Activated B cell treated with CpG ODN at 0.5 μM for 24 hours (primary cell): ENCODE measurements at regions not wholly inside any gene's neighbourhood (a gene's known extent, or its start where the extent isn't known, plus 50 kb on each side); places are given as distances from the start of the nearest gene placed in this dataset.
"Not testable (repeated sequence)": the region's sequence is repeated elsewhere in the genome, so short reads cannot be mapped to it uniquely, and the experiment has no call there.

Experiments
- ATAC-seq: fragments of 200-7000 bp; cut with Tn5 transposase; one replicate; pipeline ENCODE4 v1.10.0; 2021; ENCODE audit warnings: low read depth, mild to moderate bottlenecking, moderate library complexity
- CTCF ChIA-PET: fragments of 350-600 bp; sonication (Branson Sonifier 250); formaldehyde crosslinking; loops from one replicate; lab custom pipeline; 2021; ENCODE audit warnings: antibody characterized with exemption; lab: Charles Lee
- POLR2A ChIA-PET: fragments of 350-600 bp; sonication (Branson Sonifier 250); formaldehyde crosslinking; loops from one replicate; lab custom pipeline; 2021; ENCODE audit warnings: antibody characterized with exemption; lab: Charles Lee
- DNase-seq: peaks from one replicate; pipeline ENCODE4 v3.0.0; 2022
- H3K27ac Mint-ChIP-seq: one replicate; pipeline ENCODE4 v1.8.0; 2020; ENCODE audit warnings: mixed read lengths
- H3K27me3 Mint-ChIP-seq: one replicate; pipeline ENCODE4 v1.8.0; 2021; ENCODE audit warnings: mixed read lengths
- H3K36me3 Mint-ChIP-seq: one replicate; pipeline ENCODE4 v1.8.0; 2021; ENCODE audit warnings: low read depth, mixed read lengths
- H3K4me1 Mint-ChIP-seq: one replicate; pipeline ENCODE4 v1.8.0; 2021; ENCODE audit warnings: mixed read lengths
- H3K4me3 Mint-ChIP-seq: one replicate; pipeline ENCODE4 v1.8.0; 2020; ENCODE audit warnings: mild to moderate bottlenecking, mixed read lengths
- H3K9me3 Mint-ChIP-seq: one replicate; pipeline ENCODE4 v1.8.0; 2020; ENCODE audit warnings: mixed read lengths
- intact Hi-C: fragments of 100-400 bp; cut with micrococcal nuclease; formaldehyde crosslinking; loops from one replicate; pipeline ENCODE4 v1.15.1; 2024
- TF ChIP-seq, protein P1 (sequence below): fragments of 200-600 bp; IDR thresholded peaks from one replicate; pipeline ENCODE4 v1.8.0; 2022; ENCODE audit warnings: antibody characterized with exemption, mild to moderate bottlenecking

DNA sequence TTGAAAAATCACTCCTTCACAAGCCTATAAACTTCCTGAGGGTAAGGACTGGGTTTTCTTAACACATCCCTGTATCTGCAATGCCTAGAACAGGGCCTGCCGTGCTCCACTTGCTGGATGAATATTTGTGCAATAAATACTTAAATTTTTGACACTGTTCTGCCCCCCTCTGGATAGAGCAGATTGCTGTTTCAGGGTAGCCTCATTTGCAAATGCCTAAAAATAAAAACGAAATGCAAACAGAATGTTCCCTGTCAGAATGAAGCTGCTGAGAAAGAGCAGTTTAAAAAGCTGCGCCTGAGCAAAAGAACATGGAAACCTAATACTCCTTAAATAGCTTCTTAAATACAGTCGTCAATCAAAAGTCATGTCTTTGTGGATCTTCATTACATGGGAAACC is 385.3 kb downstream of the PRELID2 start:
- TF ChIP-seq, protein P1, sequence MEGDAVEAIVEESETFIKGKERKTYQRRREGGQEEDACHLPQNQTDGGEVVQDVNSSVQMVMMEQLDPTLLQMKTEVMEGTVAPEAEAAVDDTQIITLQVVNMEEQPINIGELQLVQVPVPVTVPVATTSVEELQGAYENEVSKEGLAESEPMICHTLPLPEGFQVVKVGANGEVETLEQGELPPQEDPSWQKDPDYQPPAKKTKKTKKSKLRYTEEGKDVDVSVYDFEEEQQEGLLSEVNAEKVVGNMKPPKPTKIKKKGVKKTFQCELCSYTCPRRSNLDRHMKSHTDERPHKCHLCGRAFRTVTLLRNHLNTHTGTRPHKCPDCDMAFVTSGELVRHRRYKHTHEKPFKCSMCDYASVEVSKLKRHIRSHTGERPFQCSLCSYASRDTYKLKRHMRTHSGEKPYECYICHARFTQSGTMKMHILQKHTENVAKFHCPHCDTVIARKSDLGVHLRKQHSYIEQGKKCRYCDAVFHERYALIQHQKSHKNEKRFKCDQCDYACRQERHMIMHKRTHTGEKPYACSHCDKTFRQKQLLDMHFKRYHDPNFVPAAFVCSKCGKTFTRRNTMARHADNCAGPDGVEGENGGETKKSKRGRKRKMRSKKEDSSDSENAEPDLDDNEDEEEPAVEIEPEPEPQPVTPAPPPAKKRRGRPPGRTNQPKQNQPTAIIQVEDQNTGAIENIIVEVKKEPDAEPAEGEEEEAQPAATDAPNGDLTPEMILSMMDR = no peak
- POLR2A ChIA-PET = no interaction called here
- Mint-ChIP-seq H3K36me3 (no peaks in the 10 kb centered on the region), H3K9me3 (peaks cover 4% of the 10 kb centered on the region), H3K4me1 (no peaks in the 10 kb centered on the region), H3K27me3 (no peaks in the 10 kb centered on the region), H3K4me3 (no peak overlapping the region), H3K27ac (no peak overlapping the region)
- intact Hi-C loops = no loop called here
- DNase-seq (no peak), ATAC-seq (no peak)
- CTCF ChIA-PET = no interaction called here

DNA sequence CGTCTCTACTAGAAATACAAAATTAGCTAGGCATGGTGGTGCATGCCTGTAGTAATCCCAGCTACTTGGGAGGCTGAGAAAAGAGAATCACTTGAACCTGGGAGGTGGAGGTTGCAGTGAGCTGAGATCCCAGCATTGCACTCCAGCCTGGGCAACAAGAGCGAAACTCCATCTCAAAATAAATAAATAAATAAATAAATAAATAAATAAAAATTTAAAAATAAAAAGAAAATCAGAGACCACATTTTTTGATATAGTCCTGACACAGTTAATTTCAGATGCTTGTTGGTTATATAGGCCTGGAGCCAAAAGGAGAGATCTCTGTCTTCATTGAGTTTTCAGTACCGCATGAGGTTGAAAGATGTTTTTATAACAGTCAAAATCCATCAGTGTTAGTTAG is 388.3 kb downstream of the PRELID2 start:
- H3K27me3 Mint-ChIP-seq, ATAC-seq, H3K4me1 Mint-ChIP-seq, H3K4me3 Mint-ChIP-seq, CTCF ChIA-PET, H3K27ac Mint-ChIP-seq, H3K36me3 Mint-ChIP-seq, H3K9me3 Mint-ChIP-seq, DNase-seq, POLR2A ChIA-PET, intact Hi-C loops: not testable (repeated sequence)

DNA sequence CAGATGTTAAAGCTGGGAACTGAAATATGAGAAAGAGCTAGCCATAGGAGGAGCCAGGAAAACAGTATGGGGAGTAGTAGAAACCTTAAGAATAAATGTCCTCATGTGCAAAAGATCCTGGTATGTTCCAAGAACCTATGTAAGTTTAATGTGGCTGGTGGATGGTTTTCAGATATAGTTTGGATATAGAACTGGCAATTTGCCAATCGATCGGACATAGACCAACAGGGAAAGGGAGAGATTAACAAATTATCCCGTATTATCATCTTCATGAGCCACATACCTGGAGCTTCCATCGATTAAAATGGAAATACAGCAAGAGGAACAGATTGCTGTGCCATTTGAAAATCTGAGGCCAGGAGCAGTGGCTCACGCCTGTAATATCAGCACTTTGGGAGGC is 388.7 kb downstream of the PRELID2 start:
- no peak overlapping the region for H3K27ac Mint-ChIP-seq
- H3K4me3 Mint-ChIP-seq = no peak overlapping the region
- POLR2A ChIA-PET = no interaction called here

DNA sequence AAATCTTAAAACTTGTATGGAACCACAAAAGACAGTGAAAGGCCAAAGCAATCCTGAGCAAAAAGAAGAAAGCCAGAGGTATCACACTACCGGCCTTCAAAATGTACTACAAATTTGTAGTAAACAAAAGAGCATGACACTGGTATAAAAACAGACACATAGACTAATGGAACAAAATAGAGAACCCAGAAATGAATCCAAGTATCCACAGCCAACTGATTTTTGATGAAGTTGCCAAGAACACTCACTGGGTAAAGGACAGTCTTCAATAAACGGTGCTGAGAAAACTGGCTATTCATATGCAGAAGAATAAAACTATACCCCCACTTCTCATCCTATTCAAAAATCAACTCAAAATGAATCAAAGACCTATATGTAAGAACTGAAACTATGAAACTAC is 390.1 kb downstream of the PRELID2 start:
- no peak overlapping the region for H3K27ac Mint-ChIP-seq
- TF ChIP-seq, protein P1 = no peak
- POLR2A ChIA-PET = no interaction called here
- no peak for ATAC-seq
- CTCF ChIA-PET = no interaction called here
- no peaks in the 10 kb centered on the region for H3K36me3 Mint-ChIP-seq
- H3K4me1 Mint-ChIP-seq = no peaks in the 10 kb centered on the region
- H3K9me3 Mint-ChIP-seq = peaks cover 6% of the 10 kb centered on the region
- no peak overlapping the region for H3K4me3 Mint-ChIP-seq
- intact Hi-C loops = no loop called here
- H3K27me3 Mint-ChIP-seq = no peaks in the 10 kb centered on the region
- no peak for DNase-seq

More for the DNA sequence above, 388.7 kb downstream of the PRELID2 start:
- no peaks in the 10 kb centered on the region for H3K27me3 Mint-ChIP-seq
- ATAC-seq (no peak), DNase-seq (no peak)
- no peaks in the 10 kb centered on the region for H3K4me1 Mint-ChIP-seq
- H3K9me3 Mint-ChIP-seq = peaks cover 4% of the 10 kb centered on the region
- TF ChIP-seq, protein P1 = no peak
- no peaks in the 10 kb centered on the region for H3K36me3 Mint-ChIP-seq
- intact Hi-C loops = no loop called here
- CTCF ChIA-PET = no interaction called here

DNA sequence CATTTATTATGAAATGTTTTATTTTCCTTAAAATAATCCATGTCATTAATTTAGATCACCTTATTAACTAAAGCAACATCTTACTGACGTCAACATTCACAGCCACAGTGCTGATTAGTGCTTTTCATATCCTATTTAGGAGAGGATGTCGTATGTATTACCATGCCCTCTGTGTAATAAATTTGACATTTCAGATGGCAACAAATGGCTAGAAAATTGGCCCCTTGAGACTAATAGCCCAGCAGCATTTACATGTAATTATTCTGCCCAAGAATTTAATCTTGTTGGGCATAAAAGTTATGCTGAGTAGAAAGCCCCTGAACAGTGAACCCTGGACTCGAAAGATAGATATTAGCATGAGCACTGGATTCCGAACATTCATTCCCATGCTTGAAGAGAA is 391.2 kb downstream of the PRELID2 start:
- POLR2A ChIA-PET = no interaction called here
- intact Hi-C loops = no loop called here
- TF ChIP-seq, protein P1 = no peak
- no peak overlapping the region for H3K27ac Mint-ChIP-seq
- H3K36me3 Mint-ChIP-seq = no peaks in the 10 kb centered on the region
- CTCF ChIA-PET = no interaction called here
- peaks cover 2% of the 10 kb centered on the region for H3K9me3 Mint-ChIP-seq
- no peaks in the 10 kb centered on the region for H3K27me3 Mint-ChIP-seq
- no peak for ATAC-seq
- no peak overlapping the region for H3K4me3 Mint-ChIP-seq
- H3K4me1 Mint-ChIP-seq = no peaks in the 10 kb centered on the region
- no peak for DNase-seq

DNA sequence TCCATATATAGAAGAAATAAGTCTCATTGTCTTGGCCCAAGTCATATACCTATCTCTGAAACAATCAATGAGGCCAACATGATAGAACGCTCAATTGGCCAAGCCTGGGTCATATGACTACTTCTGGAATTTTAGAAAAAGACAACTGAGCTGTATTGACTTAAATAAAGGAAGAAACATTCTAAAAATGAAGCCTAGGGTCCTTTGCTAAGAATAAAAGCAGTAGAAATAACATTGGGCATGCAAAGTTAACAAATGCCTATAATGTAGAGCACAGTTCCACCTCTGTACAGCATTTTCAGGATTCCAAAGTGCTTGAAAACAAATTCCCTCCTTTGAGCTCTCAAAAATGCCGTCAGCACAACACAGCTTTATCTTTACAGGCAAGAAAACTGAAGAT is 391.8 kb downstream of the PRELID2 start:
- Mint-ChIP-seq H3K36me3 (no peaks in the 10 kb centered on the region), H3K27me3 (no peaks in the 10 kb centered on the region)
- POLR2A ChIA-PET = no interaction called here

DNA sequence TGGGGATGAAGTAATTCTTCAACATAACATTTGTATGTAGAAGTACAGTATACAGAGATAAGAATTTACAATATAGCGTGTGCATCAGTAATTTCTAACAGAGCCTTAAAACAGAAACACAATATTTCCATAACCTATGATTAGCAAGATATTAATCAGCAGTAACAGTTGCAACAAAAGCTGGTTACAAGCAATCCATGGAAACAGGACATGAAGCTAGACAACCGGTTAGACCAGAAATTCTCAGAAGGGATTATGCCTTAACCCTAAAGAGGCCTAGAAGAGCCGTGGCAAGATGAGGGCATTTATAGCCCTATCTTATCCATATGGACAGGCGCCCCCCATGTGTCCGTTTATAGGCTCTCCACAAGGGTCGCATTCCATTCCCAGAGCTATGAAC is 392.5 kb downstream of the PRELID2 start:
- H3K9me3 Mint-ChIP-seq, H3K4me3 Mint-ChIP-seq, intact Hi-C loops, H3K27ac Mint-ChIP-seq, H3K4me1 Mint-ChIP-seq, DNase-seq, CTCF ChIA-PET, H3K27me3 Mint-ChIP-seq, H3K36me3 Mint-ChIP-seq, POLR2A ChIA-PET, ATAC-seq: not testable (repeated sequence)

More for the DNA sequence above, 391.8 kb downstream of the PRELID2 start:
- intact Hi-C loops = no loop called here
- no peak for ATAC-seq
- Mint-ChIP-seq H3K4me3 (no peak overlapping the region), H3K27ac (no peak overlapping the region), H3K4me1 (no peaks in the 10 kb centered on the region), H3K9me3 (peaks cover 2% of the 10 kb centered on the region)
- TF ChIP-seq, protein P1 = no peak
- DNase-seq = no peak
- CTCF ChIA-PET = no interaction called here
